Endothelial cell of umbilical vein (primary cell): ENCODE measurements at regions not wholly inside any gene's neighbourhood (a gene's known extent, or its start where the extent isn't known, plus 50 kb on each side); places are given as distances from the start of the nearest gene placed in this dataset.
A peak's percentile ranks its signal among the peaks of the same experiment; 100 is the strongest.

Source experiments
- BruUV-seq: library from RNA; stranded (reverse); fragments of 400-500 nt; replicated peaks from 2 replicates; lab custom pipeline; 2021; lab: Mats Ljungman, UMichigan
- CTCF ChIA-PET: fragments of 300-600, 350-600 bp; sonication (Branson Sonifier 250); formaldehyde crosslinking; loops from one replicate; lab custom pipeline; 2021; ENCODE audit warnings: antibody characterized with exemption, inconsistent platforms; lab: Charles Lee
- POLR2A ChIA-PET: fragments of 300-600, 350-600 bp; sonication (Branson Sonifier 250); formaldehyde crosslinking; loops from one replicate; lab custom pipeline; 2021; ENCODE audit warnings: antibody characterized with exemption, inconsistent platforms; lab: Charles Lee
- DNase-seq: peaks from one replicate; pipeline ENCODE4 v3.0.0-alpha.2; 2011; ENCODE audit warnings: low read depth, low spot score
- FAIRE-seq: peaks from 2 replicates; lab custom pipeline; 2011; peaks lifted over from hg19 to GRCh38; lab: Jason Lieb, UNC
- H2AFZ ChIP-seq: 2 replicates; pipeline ENCODE4 v1.6.0; 2012; ENCODE audit warnings: low read depth, low read length, control low read depth, inconsistent platforms
- H3K27ac ChIP-seq: 2 replicates; pipeline ENCODE4 v1.5.1; 2011; ENCODE audit warnings: low read depth, mild to moderate bottlenecking, control low read depth, low read length, moderate library complexity; ENCODE audit not compliant: insufficient read depth
- H3K27me3 ChIP-seq, 2 experiments: 2 replicates each; pipeline versions ENCODE4 v1.6.0 to v1.6.1; 2011; ENCODE audit warnings: low read length in 2 of 2, mixed read lengths in 1 of 2; ENCODE audit not compliant: control insufficient read depth in 2 of 2, insufficient read depth in 2 of 2
- H3K36me3 ChIP-seq, 2 experiments: 2 replicates in 1 of 2; 3 replicates in 1 of 2; pipeline ENCODE4 v1.5.1; 2011; ENCODE audit warnings: low read length in 2 of 2, mild to moderate bottlenecking in 1 of 2, moderate library complexity in 1 of 2; ENCODE audit not compliant: control insufficient read depth in 2 of 2, insufficient read depth in 2 of 2; ENCODE audit errors: extremely low read depth in 1 of 2
- H3K4me1 ChIP-seq: 3 replicates; pipeline ENCODE4 v1.5.1; 2011; ENCODE audit warnings: mild to moderate bottlenecking, low read length; ENCODE audit not compliant: control insufficient read depth, insufficient read depth; ENCODE audit errors: extremely low read depth
- H3K4me2 ChIP-seq: 2 replicates; pipeline ENCODE4 v1.6.1; 2011; ENCODE audit warnings: low read length, control low read depth, mixed read lengths; ENCODE audit not compliant: insufficient read depth
- H3K4me3 ChIP-seq, 3 experiments: fragments of 200-600 bp in 1 of 3; sonication (generic), shearing (Covaris generic) in 1 of 3; replicated peaks in 1 of 3; 2 replicates each; pipeline ENCODE4 v1.5.1; 2011 to 2016; ENCODE audit warnings: control low read depth in 3 of 3, low read length in 3 of 3, mild to moderate bottlenecking in 2 of 3, inconsistent platforms in 1 of 3, low read depth in 1 of 3, moderate library complexity in 1 of 3; ENCODE audit not compliant: insufficient read depth in 1 of 3
- H3K79me2 ChIP-seq: 2 replicates; pipeline ENCODE4 v1.6.0; 2012; ENCODE audit warnings: low read length, inconsistent platforms; ENCODE audit not compliant: control insufficient read depth, insufficient read depth
- H3K9ac ChIP-seq: replicated peaks from 2 replicates; pipeline ENCODE3; 2011; ENCODE audit warnings: low read length, control low read depth; ENCODE audit not compliant: insufficient read depth; ENCODE audit errors: extremely low read depth
- H3K9me1 ChIP-seq: replicated peaks from 3 replicates; pipeline ENCODE4 v1.6.0; 2011; ENCODE audit warnings: mild to moderate bottlenecking, low read length; ENCODE audit not compliant: control insufficient read depth, insufficient read depth; ENCODE audit errors: extremely low read depth
- H3K9me3 ChIP-seq: replicated peaks from 2 replicates; pipeline ENCODE4 v1.5.1; 2012; ENCODE audit warnings: low read length, inconsistent platforms; ENCODE audit not compliant: control insufficient read depth, insufficient read depth
- H4K20me1 ChIP-seq: replicated peaks from 2 replicates; pipeline ENCODE3; 2011; ENCODE audit warnings: mild to moderate bottlenecking, low read length; ENCODE audit not compliant: control insufficient read depth, insufficient read depth; ENCODE audit errors: extremely low read depth
- EZH2 ChIP-seq: IDR thresholded peaks from 2 replicates; pipeline ENCODE4 v1.6.1; 2012; ENCODE audit warnings: borderline replicate concordance, low read depth, mild to moderate bottlenecking, moderate library complexity, low read length, inconsistent platforms; ENCODE audit not compliant: severe bottlenecking
- FOS ChIP-seq: IDR thresholded peaks from 2 replicates; pipeline ENCODE4 v1.6.1; 2011; ENCODE audit warnings: mild to moderate bottlenecking, low read length, moderate library complexity, borderline replicate concordance; ENCODE audit not compliant: insufficient read depth
- GATA2 ChIP-seq: IDR thresholded peaks from 2 replicates; pipeline ENCODE4 v1.7.0; 2011; ENCODE audit warnings: low read depth, mild to moderate bottlenecking, moderate library complexity, mixed read lengths, low read length; ENCODE audit not compliant: insufficient read length, insufficient read depth
- JUN ChIP-seq: IDR thresholded peaks from 2 replicates; pipeline ENCODE4 v1.6.1; 2011; ENCODE audit warnings: borderline replicate concordance, low read depth; ENCODE audit not compliant: insufficient read length, insufficient read depth
- MAX ChIP-seq: IDR thresholded peaks from 2 replicates; pipeline ENCODE4 v1.6.1; 2011; ENCODE audit not compliant: insufficient read depth, insufficient read length
- MYC ChIP-seq: IDR thresholded peaks from one replicate; pipeline ENCODE4 v1.6.1; 2011; ENCODE audit warnings: mild to moderate bottlenecking, low read depth, low read length
- POLR2A ChIP-seq: IDR thresholded peaks from 2 replicates; pipeline ENCODE4 v1.6.1; 2012; ENCODE audit warnings: low read depth, mild to moderate bottlenecking, control low read depth, low read length
- POLR2AphosphoS5 ChIP-seq: IDR thresholded peaks from 2 replicates; pipeline ENCODE4 v1.6.1; 2012; ENCODE audit warnings: low read depth, mild to moderate bottlenecking, control low read depth, low read length, moderate library complexity; ENCODE audit not compliant: insufficient read depth
- dilution Hi-C: fragments of 300-500 bp; cut with MboI; formaldehyde crosslinking; loops from one replicate; pipeline ENCODE4 v1.15.0; 2019; ENCODE audit warnings: low sequenced_read_pairs; ENCODE audit not compliant: extremely low pct_ligation_motif_present
- intact Hi-C: fragments of 100-400 bp; cut with micrococcal nuclease; formaldehyde crosslinking; loops from one replicate; pipeline ENCODE4 v1.10.0; 2022
- TF ChIP-seq, protein P1 (sequence below), 2 donors: IDR thresholded peaks; 1 replicate in 1 of 2; 2 replicates in 1 of 2; pipeline ENCODE4 v1.5.1; 2011; ENCODE audit warnings: low read length in 2 of 2, mild to moderate bottlenecking in 2 of 2, moderate library complexity in 2 of 2, control low read depth in 1 of 2, inconsistent platforms in 1 of 2, low read depth in 1 of 2; ENCODE audit not compliant: insufficient read depth in 1 of 2; ENCODE audit errors: extremely low read depth in 1 of 2

DNA sequence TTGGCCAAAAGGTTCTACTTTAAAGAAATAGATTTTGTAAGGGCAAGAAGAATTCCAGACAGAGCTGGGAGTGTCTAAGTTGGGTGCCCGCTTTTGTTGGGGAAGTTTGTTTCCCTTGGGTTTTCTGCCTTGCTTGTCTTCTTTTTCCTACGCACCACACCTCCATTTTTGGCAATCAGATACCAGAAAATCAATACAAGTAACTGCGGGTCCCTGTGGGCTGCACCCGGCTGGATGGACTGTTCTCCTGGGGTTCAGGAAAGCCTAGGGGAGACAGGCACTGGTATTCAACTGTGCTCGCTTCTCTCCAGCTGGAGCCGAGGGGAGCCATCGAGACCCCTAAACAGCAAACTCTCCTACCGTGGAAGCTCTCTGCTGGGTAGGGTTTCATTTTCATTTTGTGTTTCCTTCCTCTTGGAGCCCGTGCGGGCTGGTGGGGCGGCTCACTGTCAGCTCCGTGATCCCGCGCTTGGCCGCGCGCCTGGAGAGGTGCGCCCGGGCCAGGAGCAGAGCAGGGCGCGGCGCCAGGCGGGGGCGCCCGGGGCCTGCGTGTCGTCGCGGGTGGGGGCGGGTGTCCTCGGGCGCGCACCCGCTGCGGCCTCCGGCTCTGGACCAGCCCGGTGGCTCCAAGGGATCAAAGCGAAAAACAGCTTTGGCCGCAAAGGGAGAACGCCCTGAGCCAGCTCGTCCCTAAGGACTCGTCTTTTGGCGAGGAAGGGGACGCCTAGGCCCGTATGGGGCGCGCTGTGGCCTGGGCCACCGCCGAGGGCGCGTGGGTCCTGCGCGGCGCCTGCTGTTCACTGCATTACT, 347.2 kb downstream of the ZNF536 start:
- Histone ChIP-seq H3K27ac (no peak overlapping the region), H3K9me1 (no peaks in the 10 kb centered on the region), H3K9ac (no peak overlapping the region), H2AFZ (peak overlapping the region; percentile 11), H3K4me1 (no peaks in the 10 kb centered on the region), H3K9me3 (no peaks in the 10 kb centered on the region), H4K20me1 (no peaks in the 10 kb centered on the region), H3K36me3 (no peaks in the 10 kb centered on the region), H3K27me3 (no peaks in the 10 kb centered on the region), H3K4me3 (peak overlapping the region in 2 of 3 experiments; percentile 11 to 19), H3K4me2 (peak overlapping the region; percentile 12), H3K79me2 (no peaks in the 10 kb centered on the region)
- BruUV-seq = no TSS peak
- dilution Hi-C loops (no loop called here), intact Hi-C loops (no loop called here)
- no peak for FAIRE-seq
- TF ChIP-seq, protein P1, sequence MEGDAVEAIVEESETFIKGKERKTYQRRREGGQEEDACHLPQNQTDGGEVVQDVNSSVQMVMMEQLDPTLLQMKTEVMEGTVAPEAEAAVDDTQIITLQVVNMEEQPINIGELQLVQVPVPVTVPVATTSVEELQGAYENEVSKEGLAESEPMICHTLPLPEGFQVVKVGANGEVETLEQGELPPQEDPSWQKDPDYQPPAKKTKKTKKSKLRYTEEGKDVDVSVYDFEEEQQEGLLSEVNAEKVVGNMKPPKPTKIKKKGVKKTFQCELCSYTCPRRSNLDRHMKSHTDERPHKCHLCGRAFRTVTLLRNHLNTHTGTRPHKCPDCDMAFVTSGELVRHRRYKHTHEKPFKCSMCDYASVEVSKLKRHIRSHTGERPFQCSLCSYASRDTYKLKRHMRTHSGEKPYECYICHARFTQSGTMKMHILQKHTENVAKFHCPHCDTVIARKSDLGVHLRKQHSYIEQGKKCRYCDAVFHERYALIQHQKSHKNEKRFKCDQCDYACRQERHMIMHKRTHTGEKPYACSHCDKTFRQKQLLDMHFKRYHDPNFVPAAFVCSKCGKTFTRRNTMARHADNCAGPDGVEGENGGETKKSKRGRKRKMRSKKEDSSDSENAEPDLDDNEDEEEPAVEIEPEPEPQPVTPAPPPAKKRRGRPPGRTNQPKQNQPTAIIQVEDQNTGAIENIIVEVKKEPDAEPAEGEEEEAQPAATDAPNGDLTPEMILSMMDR (IDR thresholded peaks at IDR 0.05; ENCODE audit: extremely low read depth in 1 of 2, insufficient read depth in 1 of 2, low read depth in 1 of 2, low read length in 2 of 2) = no peak
- TF ChIP-seq POLR2AphosphoS5 = no peak
- TF ChIP-seq JUN = no peak
- no peak for TF ChIP-seq MYC
- TF ChIP-seq GATA2 = no peak
- no peak for TF ChIP-seq MAX
- TF ChIP-seq EZH2 = no peak
- TF ChIP-seq POLR2A = no peak
- no peak for TF ChIP-seq FOS
- DNase-seq = no peak
- ChIA-PET POLR2A (no interaction called here), CTCF (no interaction called here)
